ENCODE measurements at regions not wholly inside any gene's neighbourhood (a gene's known extent, or its start where the extent isn't known, plus 50 kb on each side); places are given as distances from the start of the nearest gene placed in this dataset.

DNA sequence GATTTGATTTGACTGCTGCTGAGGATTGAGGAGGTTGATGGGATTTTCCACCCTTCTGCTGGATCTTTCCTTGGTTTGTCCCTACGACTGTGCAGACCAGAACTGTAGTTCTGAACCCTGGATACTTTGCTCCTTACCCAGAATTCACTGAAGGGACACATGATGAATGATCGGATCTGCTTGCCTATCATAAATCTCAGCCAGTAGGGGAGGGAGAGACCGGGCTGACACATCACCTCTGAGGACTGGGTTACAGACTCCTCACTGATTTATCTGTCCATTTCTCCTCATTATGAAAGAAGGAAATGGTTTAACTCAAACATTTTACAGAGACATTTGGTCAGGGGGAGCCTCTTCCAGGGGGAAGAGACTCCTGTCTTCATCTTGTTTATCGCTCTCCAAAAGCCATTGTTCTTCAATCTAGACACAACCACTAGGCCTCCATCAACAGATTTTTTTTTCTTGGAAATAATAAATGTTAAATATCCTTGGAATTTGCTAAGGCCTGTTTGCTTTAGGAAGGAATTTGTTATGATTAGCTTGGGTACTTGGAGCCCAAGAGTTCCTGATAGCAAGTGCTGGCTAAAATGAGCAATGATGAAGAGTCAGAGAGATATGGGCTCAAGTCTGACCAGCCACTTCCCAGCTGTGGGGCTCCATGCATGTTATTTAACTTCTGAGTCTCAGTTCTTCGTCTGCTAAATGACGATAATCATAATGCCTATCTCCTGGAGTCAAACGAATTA is 925.5 kb downstream of the SLC4A3 start:
- in situ Hi-C loops (cut with MboI; ENCODE audit: low pct_unique_long_range_greater_than_20kb in 2 of 9, low sequenced_read_pairs in 9 of 9, unreplicated experiment in 9 of 9), result no loop called here
- Histone ChIP-seq H3K4me1 (replicated peaks in 1 of 2) (peaks cover 6% of the 10 kb centered on the region in 2 donors), H3K4me3 (no peak overlapping the region), H3K27ac (no peak overlapping the region)
- WGBS, 10 experiments, result 20 to 94% (median 70%) methylated on average over 1 to 5 of the region's 7 CpGs; no CpG with 5 or more reads in 3 of the 10 experiments
- peak in 5 of 8 experiments; percentile 54 to 87 (median 77) for ATAC-seq (replicated peaks in 6 of 8)

GRCh38 chr2:220555961-220556630 is 928.7 kb downstream of the SLC4A3 start:
- no peak for ATAC-seq (replicated peaks in 6 of 8)
- H3K4me1 ChIP-seq (replicated peaks in 1 of 2), result peaks cover 6% of the 10 kb centered on the region in 2 donors
- no peak overlapping the region for H3K4me3 ChIP-seq
- in situ Hi-C loops (cut with MboI; ENCODE audit: low pct_unique_long_range_greater_than_20kb in 2 of 9, low sequenced_read_pairs in 9 of 9, unreplicated experiment in 9 of 9), result no loop called here
- no peak overlapping the region for H3K27ac ChIP-seq
- WGBS, 10 experiments, result 40 to 90% (median 81%) methylated on average over 1 to 3 of the region's 3 CpGs; no CpG with 5 or more reads in 3 of the 10 experiments

DNA sequence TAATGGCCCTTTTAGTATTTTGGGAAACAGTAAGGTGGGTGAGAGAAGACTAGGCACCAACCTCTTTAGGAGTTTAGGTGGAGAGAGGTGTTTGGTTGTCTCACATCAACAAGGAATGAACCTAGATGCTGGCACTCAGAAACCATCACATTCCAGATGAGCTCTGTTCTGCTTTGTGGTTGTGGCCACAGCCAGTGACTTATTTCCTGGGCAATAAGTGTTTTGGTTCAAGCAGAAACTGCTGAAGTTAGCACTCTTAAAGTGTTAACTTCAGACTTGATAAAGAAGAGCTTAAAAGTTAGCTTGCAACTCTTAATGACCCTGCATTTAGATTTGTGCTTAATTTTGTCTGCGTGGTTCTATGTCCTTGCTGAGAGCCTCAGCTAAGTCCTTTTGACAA is 929.2 kb downstream of the SLC4A3 start:
- Histone ChIP-seq H3K4me1 (replicated peaks in 1 of 2) (peaks cover 6% of the 10 kb centered on the region in 2 donors), H3K27ac (no peak overlapping the region), H3K4me3 (no peak overlapping the region)
- in situ Hi-C loops (cut with MboI; ENCODE audit: low pct_unique_long_range_greater_than_20kb in 2 of 9, low sequenced_read_pairs in 9 of 9, unreplicated experiment in 9 of 9), result no loop called here
- ATAC-seq (replicated peaks in 6 of 8), result no peak
- WGBS, 10 experiments, result 0 to 100% (median 75%) methylated on average over 1 of the region's 1 CpG; no CpG with 5 or more reads in 3 of the 10 experiments

- H3K27ac ChIP-seq, result no peak overlapping the region
- no peak for ATAC-seq (replicated peaks in 6 of 8)
- no peak overlapping the region for H3K4me3 ChIP-seq
- 60 to 100% (median 86%) methylated on average over 1 to 5 of the region's 7 CpGs for WGBS, 10 experiments
- in situ Hi-C loops (cut with MboI; ENCODE audit: low pct_unique_long_range_greater_than_20kb in 2 of 9, low sequenced_read_pairs in 9 of 9, unreplicated experiment in 9 of 9), result no loop called here
- peaks cover 0 to 6% of the 10 kb centered on the region in 2 donors for H3K4me1 ChIP-seq (replicated peaks in 1 of 2)
These were observed 932.8 kb downstream of the SLC4A3 start for GRCh38 chr2:220560192-220560591.

DNA sequence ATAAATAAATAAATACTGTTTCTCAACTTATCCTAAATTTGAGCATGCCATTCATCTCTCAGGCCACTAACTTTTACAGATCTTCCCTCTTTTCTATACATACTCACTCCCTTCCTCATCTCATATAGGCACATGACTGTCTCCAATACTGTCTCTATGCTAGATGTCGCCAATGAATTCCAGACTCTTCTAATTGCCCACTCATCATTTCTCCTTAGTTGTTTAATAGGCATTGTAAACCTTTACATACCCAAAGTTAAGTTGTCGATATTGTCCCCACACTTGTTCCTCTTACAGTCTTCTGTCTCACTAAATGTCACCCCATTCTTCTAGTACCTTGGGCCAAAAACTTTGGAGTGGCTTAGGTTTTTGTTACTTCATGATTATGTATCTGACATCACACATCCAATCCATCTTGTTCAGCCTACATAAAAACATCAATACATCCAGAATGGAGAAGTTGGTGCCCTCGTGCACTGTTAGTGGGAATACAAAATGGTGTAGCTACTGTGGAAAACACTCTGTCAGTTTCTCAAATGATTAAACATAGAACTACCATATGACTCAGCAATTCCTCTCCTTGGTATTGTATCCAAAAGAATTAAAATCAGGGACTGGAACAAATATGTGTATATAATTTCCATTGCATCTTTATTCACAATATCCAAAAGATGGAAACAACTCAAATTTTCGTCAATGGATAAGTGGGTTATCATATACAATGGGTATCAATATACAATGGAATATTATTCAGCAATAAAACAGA is 935.1 kb downstream of the SLC4A3 start:
- Histone ChIP-seq H3K27ac (no peak overlapping the region), H3K4me3 (no peak overlapping the region), H3K4me1 (replicated peaks in 1 of 2) (no peaks in the 10 kb centered on the region)
- ATAC-seq (replicated peaks in 6 of 8), result no peak
- WGBS, 10 experiments, result 50 to 100% (median 89%) methylated on average over 1 to 4 of the region's 4 CpGs
- in situ Hi-C loops (cut with MboI; ENCODE audit: low pct_unique_long_range_greater_than_20kb in 2 of 9, low sequenced_read_pairs in 9 of 9, unreplicated experiment in 9 of 9), result no loop called here

DNA sequence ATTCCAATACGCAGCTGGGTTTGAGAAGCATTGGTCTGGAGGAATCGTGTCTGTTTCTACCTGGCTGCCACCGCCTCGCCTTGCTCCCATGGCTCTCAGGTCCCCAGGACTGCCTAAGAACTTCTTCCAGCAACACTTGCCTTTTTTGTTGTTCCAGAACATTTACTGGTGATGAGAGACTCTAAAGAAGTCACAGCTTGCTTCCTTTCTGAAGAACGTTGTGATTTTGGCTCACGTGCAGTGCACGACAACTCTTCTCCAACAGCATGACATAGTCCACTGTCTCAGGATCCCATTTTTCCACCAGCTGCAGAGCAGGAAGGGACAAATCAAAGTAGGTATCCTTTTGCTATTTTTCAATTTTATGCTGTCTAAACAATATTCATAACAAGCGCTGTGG is 940.9 kb downstream of the SLC4A3 start:
- H3K4me1 ChIP-seq (replicated peaks in 1 of 2), result peaks cover 0 to 10% of the 10 kb centered on the region in 2 donors
- in situ Hi-C loops (cut with MboI; ENCODE audit: low pct_unique_long_range_greater_than_20kb in 2 of 9, low sequenced_read_pairs in 9 of 9, unreplicated experiment in 9 of 9), result no loop called here
- 60 to 98% (median 84%) methylated on average over 2 to 7 of the region's 8 CpGs for WGBS, 10 experiments
- no peak for ATAC-seq (replicated peaks in 6 of 8)
- H3K4me3 ChIP-seq, result no peak overlapping the region
- no peak overlapping the region for H3K27ac ChIP-seq

DNA sequence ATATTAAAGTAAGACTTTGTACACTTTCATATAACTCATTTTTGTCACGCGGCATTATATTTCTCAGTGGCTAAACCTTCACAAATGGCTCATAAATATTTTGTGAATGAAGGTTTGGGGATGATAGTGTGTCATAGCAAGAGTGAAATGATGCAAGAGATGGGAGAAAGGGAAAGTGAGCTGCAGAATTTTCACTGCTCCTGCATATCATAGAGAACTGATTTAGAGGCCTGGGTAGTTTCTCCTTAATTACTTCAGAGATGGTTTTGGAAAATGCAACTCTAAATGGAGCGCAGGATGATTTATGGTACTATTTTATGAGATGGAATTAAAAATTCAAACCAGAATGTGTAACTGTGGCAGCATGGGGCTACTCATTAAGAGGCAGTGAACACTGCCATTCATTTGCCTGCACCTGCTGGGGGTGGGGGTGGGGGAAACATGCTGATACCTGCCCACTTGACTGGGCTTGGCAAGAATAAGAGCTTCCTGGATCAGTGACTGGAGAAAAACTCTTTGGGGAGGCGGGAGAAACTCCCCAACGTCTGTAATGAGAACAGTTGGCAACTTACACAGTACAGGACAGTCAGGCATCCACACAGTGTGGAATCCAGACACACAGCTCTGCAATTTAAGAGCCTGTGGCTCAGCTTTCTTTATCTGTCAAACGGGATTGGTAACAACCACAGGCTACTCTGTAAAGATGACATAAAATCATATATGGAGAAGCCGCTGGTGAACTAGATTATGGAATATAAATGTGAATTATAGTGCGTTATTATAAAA is 941.9 kb downstream of the SLC4A3 start:
- peak in 5 of 8 experiments; percentile 41 to 93 (median 65) for ATAC-seq (replicated peaks in 6 of 8)
- in situ Hi-C loops (cut with MboI; ENCODE audit: low pct_unique_long_range_greater_than_20kb in 2 of 9, low sequenced_read_pairs in 9 of 9, unreplicated experiment in 9 of 9), result no loop called here
- WGBS, 10 experiments, result 44 to 98% (median 78%) methylated on average over 3 to 8 of the region's 8 CpGs

DNA sequence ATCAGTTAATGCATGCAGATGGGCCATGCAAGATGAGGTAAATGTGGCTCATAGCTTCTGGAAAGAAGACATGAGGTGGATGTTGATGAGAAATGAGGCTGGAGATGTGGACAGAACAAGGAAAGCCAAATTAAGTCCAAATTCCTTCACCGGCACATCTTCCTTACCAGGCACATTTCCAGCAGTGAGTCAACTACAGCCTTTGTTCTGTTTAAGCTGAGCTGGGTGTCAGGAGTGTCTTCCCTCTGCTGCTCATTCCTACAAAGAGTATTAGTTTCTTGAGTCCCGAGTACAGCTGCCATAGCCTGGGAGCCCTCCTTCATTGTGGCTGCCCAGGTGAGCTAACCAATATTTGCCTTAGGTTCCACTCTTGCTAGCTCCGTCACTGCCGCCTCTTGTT is 945.0 kb downstream of the SLC4A3 start:
- H3K4me3 ChIP-seq, result no peak overlapping the region
- H3K27ac ChIP-seq, result no peak overlapping the region
- ATAC-seq (replicated peaks in 6 of 8), result no peak
- H3K4me1 ChIP-seq (replicated peaks in 1 of 2), result peaks cover 0 to 10% of the 10 kb centered on the region in 2 donors
- in situ Hi-C loops (cut with MboI; ENCODE audit: low pct_unique_long_range_greater_than_20kb in 2 of 9, low sequenced_read_pairs in 9 of 9, unreplicated experiment in 9 of 9), result no loop called here
- 25 to 100% (median 100%) methylated on average over 1 to 4 of the region's 4 CpGs; no CpG with 5 or more reads in 1 of the 10 experiments for WGBS, 10 experiments

More for the DNA sequence above, 941.9 kb downstream of the SLC4A3 start:
- Histone ChIP-seq H3K4me1 (replicated peaks in 1 of 2) (peaks cover 0 to 10% of the 10 kb centered on the region in 2 donors), H3K27ac (peak overlapping the region in 1 of 2 donors; percentile 15), H3K4me3 (no peak overlapping the region)

- no peak overlapping the region for H3K27ac ChIP-seq
- H3K4me1 ChIP-seq (replicated peaks in 1 of 2), result peaks cover 0 to 7% of the 10 kb centered on the region in 2 donors
- ATAC-seq (replicated peaks in 6 of 8), result no peak
- in situ Hi-C loops (cut with MboI; ENCODE audit: low pct_unique_long_range_greater_than_20kb in 2 of 9, low sequenced_read_pairs in 9 of 9, unreplicated experiment in 9 of 9), result no loop called here
- H3K4me3 ChIP-seq, result no peak overlapping the region
- WGBS, 10 experiments, result 43 to 100% (median 83%) methylated on average over 1 to 2 of the region's 2 CpGs
These were observed 946.6 kb downstream of the SLC4A3 start for GRCh38 chr2:220574038-220574437.

DNA sequence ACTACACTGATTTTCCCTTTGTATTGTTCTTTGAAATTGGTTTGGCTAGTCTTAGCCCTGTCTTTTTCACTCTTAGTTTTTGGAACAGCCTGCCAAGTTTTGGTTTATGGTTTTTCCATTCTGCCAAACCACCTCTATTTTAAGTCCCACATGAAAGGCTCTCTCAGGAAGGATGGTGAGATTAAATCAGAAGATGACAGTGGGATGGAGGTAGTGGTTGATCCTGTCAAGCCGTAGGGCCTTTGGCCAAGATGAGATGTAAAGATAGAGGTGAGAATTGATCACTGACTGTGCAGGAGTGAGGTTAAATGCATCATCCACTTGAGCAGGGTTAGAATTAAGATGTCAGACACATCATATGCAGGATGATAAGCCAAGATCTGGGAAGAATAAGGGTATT is 948.5 kb downstream of the SLC4A3 start:
- 0 to 100% (median 100%) methylated on average over 1 of the region's 1 CpG; no CpG with 5 or more reads in 6 of the 10 experiments for WGBS, 10 experiments
- no peak for ATAC-seq (replicated peaks in 6 of 8)
- in situ Hi-C loops (cut with MboI; ENCODE audit: low pct_unique_long_range_greater_than_20kb in 2 of 9, low sequenced_read_pairs in 9 of 9, unreplicated experiment in 9 of 9), result no loop called here
- Histone ChIP-seq H3K4me3 (no peak overlapping the region), H3K4me1 (replicated peaks in 1 of 2) (no peaks in the 10 kb centered on the region), H3K27ac (no peak overlapping the region)

GRCh38 chr2:220579452-220579851 is 952.0 kb downstream of the SLC4A3 start:
- Histone ChIP-seq H3K4me1 (replicated peaks in 1 of 2) (no peaks in the 10 kb centered on the region), H3K4me3 (no peak overlapping the region), H3K27ac (no peak overlapping the region)
- no peak for ATAC-seq (replicated peaks in 6 of 8)
- WGBS, 10 experiments, result 33 to 90% (median 64%) methylated on average over 1 to 2 of the region's 2 CpGs; no CpG with 5 or more reads in 5 of the 10 experiments
- in situ Hi-C loops (cut with MboI; ENCODE audit: low pct_unique_long_range_greater_than_20kb in 2 of 9, low sequenced_read_pairs in 9 of 9, unreplicated experiment in 9 of 9), result no loop called here

DNA sequence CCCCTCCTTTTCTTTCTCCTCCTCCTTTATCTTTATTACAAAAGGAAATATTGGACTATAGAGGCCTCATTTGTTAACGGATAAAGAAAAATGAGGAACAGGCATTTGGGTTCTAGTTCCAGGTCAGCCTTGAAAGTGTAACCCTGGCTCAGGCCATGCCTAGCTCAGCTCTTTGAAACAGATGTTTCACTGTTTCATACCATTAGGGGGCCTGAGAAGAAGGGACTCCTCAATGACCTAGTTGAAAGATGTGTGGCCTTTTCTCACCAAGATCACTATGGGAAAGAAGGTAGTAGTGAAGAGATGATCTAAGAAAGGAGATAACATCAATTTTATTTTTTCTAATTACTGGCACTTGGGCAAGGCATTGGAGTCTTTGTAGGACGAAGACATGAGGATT is 952.7 kb downstream of the SLC4A3 start:
- no peaks in the 10 kb centered on the region for H3K4me1 ChIP-seq (replicated peaks in 1 of 2)
- 50 to 90% (median 71%) methylated on average over 1 to 2 of the region's 2 CpGs; no CpG with 5 or more reads in 2 of the 10 experiments for WGBS, 10 experiments
- no peak overlapping the region for H3K27ac ChIP-seq
- no peak for ATAC-seq (replicated peaks in 6 of 8)
- in situ Hi-C loops (cut with MboI; ENCODE audit: low pct_unique_long_range_greater_than_20kb in 2 of 9, low sequenced_read_pairs in 9 of 9, unreplicated experiment in 9 of 9), result no loop called here
- no peak overlapping the region for H3K4me3 ChIP-seq

Data from motor neuron (in vitro differentiated cells).